ENCODE measurements at regions not wholly inside any gene's neighbourhood (a gene's known extent, or its start where the extent isn't known, plus 50 kb on each side); places are given as distances from the start of the nearest gene placed in this dataset.
"Not testable (repeated sequence)": the region's sequence is repeated elsewhere in the genome, so short reads cannot be mapped to it uniquely, and the experiment has no call there.

DNA sequence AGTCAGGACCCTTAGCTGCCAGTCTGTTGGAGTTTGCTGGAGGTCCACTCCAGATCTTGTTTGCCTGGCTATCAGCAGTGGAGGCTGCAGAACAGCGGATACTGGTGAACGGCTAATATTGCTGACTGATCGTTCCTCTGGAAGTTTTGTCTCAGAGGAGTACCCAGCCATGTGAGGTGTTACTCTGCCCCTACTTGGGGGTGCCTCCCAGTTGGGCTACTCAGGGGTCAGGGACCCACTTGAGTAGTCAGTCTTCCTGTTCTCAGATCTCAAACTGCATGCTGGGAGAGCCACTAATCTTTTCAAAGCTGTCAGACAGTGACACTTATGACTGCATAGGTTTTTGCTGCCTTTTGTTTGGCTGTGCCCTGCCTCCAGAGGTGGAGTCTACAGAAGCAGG lies 160.5 kb downstream of the OR4A47 start:
- H3K4me3 ChIP-seq; ATAC-seq; DNase-seq; H3K27me3 ChIP-seq; intact Hi-C loops (cut with DNase I); H3K27ac ChIP-seq; H3K4me1 ChIP-seq; H3K36me3 ChIP-seq: not testable (repeated sequence)
- 86 to 91% methylated on average over 3 of the region's 3 CpGs for WGBS, 2 donors
- peaks cover 0 to 76% (median 11%) of the 10 kb centered on the region in 11 donors for H3K9me3 ChIP-seq

DNA sequence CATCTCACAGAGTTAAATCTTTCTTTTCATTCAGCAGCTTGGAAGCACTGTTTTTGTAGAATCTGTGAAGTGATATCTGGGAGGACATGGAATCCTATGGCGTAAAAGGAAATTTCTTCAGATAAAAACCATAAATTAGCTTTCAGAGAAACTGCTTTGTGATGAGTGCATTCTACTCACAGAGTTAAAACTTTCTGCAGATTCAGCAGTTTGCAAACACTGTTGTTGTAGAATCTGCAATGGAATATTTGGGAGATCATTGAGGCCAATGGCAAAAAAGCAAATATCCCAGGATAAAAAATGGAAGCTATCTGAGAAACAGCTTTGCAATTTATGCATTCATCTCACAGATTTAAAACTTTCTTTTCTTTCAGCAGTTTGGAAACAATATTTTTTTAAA lies 180.6 kb downstream of the OR4A47 start:
- no peaks in the 10 kb centered on the region for H3K4me1 ChIP-seq
- ATAC-seq (no peak), DNase-seq (no peak)
- TF ChIP-seq, protein P1, sequence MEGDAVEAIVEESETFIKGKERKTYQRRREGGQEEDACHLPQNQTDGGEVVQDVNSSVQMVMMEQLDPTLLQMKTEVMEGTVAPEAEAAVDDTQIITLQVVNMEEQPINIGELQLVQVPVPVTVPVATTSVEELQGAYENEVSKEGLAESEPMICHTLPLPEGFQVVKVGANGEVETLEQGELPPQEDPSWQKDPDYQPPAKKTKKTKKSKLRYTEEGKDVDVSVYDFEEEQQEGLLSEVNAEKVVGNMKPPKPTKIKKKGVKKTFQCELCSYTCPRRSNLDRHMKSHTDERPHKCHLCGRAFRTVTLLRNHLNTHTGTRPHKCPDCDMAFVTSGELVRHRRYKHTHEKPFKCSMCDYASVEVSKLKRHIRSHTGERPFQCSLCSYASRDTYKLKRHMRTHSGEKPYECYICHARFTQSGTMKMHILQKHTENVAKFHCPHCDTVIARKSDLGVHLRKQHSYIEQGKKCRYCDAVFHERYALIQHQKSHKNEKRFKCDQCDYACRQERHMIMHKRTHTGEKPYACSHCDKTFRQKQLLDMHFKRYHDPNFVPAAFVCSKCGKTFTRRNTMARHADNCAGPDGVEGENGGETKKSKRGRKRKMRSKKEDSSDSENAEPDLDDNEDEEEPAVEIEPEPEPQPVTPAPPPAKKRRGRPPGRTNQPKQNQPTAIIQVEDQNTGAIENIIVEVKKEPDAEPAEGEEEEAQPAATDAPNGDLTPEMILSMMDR (IDR thresholded peaks at IDR 0.05): no peak
- intact Hi-C loops (cut with DNase I): no loop called here
- H3K4me3 ChIP-seq: no peak overlapping the region
- H3K9me3 ChIP-seq: peaks cover 0 to 99% (median 46%) of the 10 kb centered on the region in 11 donors
- 77 to 89% methylated on average over 1 of the region's 1 CpG for WGBS, 2 donors
- H3K27ac ChIP-seq: no peak overlapping the region
- no peaks in the 10 kb centered on the region for H3K36me3 ChIP-seq
- H3K27me3 ChIP-seq: no peaks in the 10 kb centered on the region

DNA sequence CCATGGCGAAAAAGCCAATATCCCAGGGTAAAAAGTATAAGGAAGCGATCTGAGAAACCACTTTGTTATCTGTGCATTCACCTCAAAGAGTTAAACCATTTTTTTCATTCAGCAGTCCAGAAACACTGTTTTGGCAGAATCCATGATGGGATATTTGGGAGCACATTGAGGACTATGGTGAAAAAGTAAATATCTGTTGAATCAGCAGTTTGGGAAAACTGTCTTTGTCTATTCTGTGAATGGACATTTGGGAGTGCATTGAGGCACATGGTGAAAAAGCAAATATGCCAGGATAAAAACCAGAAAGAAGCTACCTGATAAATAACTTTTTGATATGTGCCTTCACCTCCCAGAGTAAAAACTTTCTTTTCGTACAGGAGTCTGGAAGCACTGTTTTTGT lies 187.4 kb downstream of the OR4A47 start:
- WGBS, 2 donors: 66 to 81% methylated on average over 3 of the region's 3 CpGs
- H3K27me3 ChIP-seq: no peaks in the 10 kb centered on the region
- H3K27ac ChIP-seq: no peak overlapping the region
- no peaks in the 10 kb centered on the region for H3K4me1 ChIP-seq
- intact Hi-C loops (cut with DNase I): no loop called here
- no peaks in the 10 kb centered on the region for H3K36me3 ChIP-seq
- peaks cover 0 to 85% (median 31%) of the 10 kb centered on the region in 11 donors for H3K9me3 ChIP-seq
- no peak overlapping the region for H3K4me3 ChIP-seq
- ATAC-seq (no peak), DNase-seq (no peak)
- TF ChIP-seq, protein P1 (IDR thresholded peaks at IDR 0.05): no peak

DNA sequence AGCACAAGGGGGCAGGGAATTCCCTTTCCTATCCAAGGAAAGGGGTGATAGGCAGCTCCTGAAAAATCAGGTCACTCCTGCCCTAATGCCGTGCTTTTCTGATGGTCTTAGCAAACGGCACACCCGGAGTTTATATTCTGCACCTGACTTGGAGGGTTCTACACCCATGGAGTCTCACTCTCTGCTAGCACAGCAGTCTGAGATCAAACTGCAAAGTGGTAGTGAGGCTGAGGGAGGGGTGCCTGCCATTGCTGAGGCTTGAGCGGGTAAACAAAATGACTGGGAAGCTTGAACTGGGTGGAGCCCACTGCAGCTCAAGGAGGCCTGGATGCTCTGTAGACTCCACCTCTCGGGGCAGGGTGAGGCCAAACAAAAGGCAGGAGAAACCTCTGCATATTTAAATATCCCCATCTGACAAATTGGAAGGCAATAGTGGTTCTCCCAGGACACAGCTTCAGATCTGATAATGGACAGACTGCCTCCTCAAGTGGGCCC lies 194.7 kb downstream of the OR4A47 start:
- no peaks in the 10 kb centered on the region for H3K27me3 ChIP-seq
- 47 to 50% methylated on average over 5 of the region's 5 CpGs for WGBS, 2 donors
- no peak overlapping the region for H3K4me3 ChIP-seq
- ATAC-seq (no peak), DNase-seq (no peak)
- intact Hi-C loops (cut with DNase I): no loop called here
- H3K36me3 ChIP-seq: no peaks in the 10 kb centered on the region
- TF ChIP-seq, protein P1 (IDR thresholded peaks at IDR 0.05): no peak
- peaks cover 0 to 60% (median 6%) of the 10 kb centered on the region in 11 donors for H3K9me3 ChIP-seq
- H3K4me1 ChIP-seq: no peaks in the 10 kb centered on the region
- H3K27ac ChIP-seq: no peak overlapping the region

DNA sequence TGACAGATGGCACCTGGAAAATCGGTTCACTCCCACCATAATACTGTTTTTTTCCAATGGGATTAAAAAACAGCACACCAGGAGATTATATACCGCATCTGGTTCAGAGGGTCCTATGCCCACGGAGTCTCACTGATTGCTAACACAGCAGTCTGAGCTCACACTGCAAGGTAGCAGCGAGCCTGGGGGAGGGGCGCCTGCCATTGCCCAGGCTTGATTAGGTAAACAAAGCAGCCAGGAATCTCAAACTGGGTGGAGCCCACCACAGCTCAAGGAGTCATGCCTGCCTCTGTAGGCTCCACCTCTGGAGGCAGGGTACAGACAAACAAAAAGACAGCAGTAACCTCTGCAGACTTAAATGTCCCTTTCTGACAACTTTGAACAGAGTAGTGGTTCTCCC lies 240.9 kb downstream of the OR4A47 start:
- H3K4me1 ChIP-seq; intact Hi-C loops (cut with DNase I); DNase-seq; ATAC-seq; H3K4me3 ChIP-seq; H3K27me3 ChIP-seq; H3K27ac ChIP-seq; H3K36me3 ChIP-seq: not testable (repeated sequence)
- WGBS, 2 donors: 62 to 68% methylated on average over 5 of the region's 5 CpGs
- H3K9me3 ChIP-seq: peaks cover 0 to 87% (median 29%) of the 10 kb centered on the region in 11 donors

DNA sequence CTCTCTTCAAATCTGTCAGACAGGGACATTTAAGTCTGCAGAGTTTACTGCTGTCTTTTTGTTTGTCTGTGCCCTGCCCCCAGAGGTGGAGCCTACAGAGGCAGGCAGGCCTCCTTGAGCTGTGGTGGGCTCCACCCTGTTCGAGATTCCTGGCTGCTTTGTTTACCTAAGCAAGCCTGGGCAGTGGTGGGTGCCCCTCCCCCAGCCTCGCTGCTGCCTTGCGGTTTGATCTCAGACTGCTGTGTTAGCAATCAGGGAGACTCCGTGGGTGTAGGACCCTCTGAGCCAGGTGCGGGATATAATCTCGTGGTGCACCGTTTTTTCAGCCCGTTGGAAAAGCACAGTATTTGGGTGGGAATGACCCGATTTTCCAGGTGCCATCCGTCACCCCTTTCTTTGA lies 233.6 kb downstream of the TRIM51G start:
- H3K27ac ChIP-seq; H3K36me3 ChIP-seq; DNase-seq; intact Hi-C loops (cut with DNase I); H3K27me3 ChIP-seq; H3K4me1 ChIP-seq; ATAC-seq; H3K4me3 ChIP-seq: not testable (repeated sequence)
- WGBS, 2 donors: 74 to 77% methylated on average over 10 of the region's 10 CpGs
- H3K9me3 ChIP-seq: peaks cover 0 to 51% (median 15%) of the 10 kb centered on the region in 11 donors
